PC-9 (cell line): ENCODE measurements at regions not wholly inside any gene's neighbourhood (a gene's known extent, or its start where the extent isn't known, plus 50 kb on each side); places are given as distances from the start of the nearest gene placed in this dataset.

Experiments used
- CTCF ChIP-seq: fragments of 200-600 bp; sonication (generic); conservative IDR thresholded peaks from 2 replicates; pipeline ENCODE4 v1.6.1; 2017; ENCODE audit warnings: mixed run types, antibody characterized with exemption, mild to moderate bottlenecking, moderate library complexity
- EZH2 ChIP-seq: fragments of 200-600 bp; sonication (generic); IDR thresholded peaks from 2 replicates; pipeline ENCODE4 v1.8.0; 2017; ENCODE audit warnings: antibody characterized with exemption, low read depth

GRCh38 chr4:119841361-119841760, 212.8 kb upstream of the PDE5A start:
- no peak for TF ChIP-seq CTCF
- no peak for TF ChIP-seq EZH2
